K562 (cell line): ENCODE measurements at regions not wholly inside any gene's neighbourhood (a gene's known extent, or its start where the extent isn't known, plus 50 kb on each side); places are given as distances from the start of the nearest gene placed in this dataset.

Experiments
- ATAC-seq: fragments of 200-7000 bp; cut with Tn5 transposase; 3 replicates; pipeline ENCODE4 v1.9.1; 2020; ENCODE audit warnings: moderate library complexity
- BruUV-seq: library from RNA; stranded (reverse); fragments of 400-500 nt; replicated peaks from 2 replicates; lab custom pipeline; 2021; lab: Mats Ljungman, UMichigan
- CTCF ChIA-PET: fragments of 300-600 bp; formaldehyde crosslinking; extraction: SDS; loops from one replicate; lab custom pipeline; 2021; ENCODE audit warnings: low intra/inter-chr PET ratio; lab: Yijun Ruan, JAX
- POLR2A ChIA-PET: fragments of 300-600, 350-650 bp; sonication (Branson Sonifier 250); formaldehyde crosslinking; extraction: SDS; loops from one replicate; lab custom pipeline; 2021; ENCODE audit warnings: antibody characterized with exemption, inconsistent platforms; lab: Yijun Ruan, JAX
- DNase-seq, 4 experiments: peaks; one replicate each; pipeline versions ENCODE4 v3.0.0 to v3.0.0-alpha.2; 2011 to 2018; ENCODE audit warnings: low spot score in 3 of 4, mixed read lengths in 3 of 4; ENCODE audit errors: extremely low read depth in 1 of 4
- FAIRE-seq: peaks from 2 replicates; lab custom pipeline; 2011; peaks lifted over from hg19 to GRCh38; lab: Jason Lieb, UNC
- H2AFZ ChIP-seq: 2 replicates; pipeline ENCODE4 v1.6.0; 2011; ENCODE audit warnings: low read depth, low read length, control low read depth, inconsistent platforms
- H3K27ac ChIP-seq: fragments of 200-600 bp; 3 replicates; pipeline ENCODE4 v1.8.0; 2011; ENCODE audit warnings: low read depth, mild to moderate bottlenecking, control low read depth, inconsistent platforms, low read length, moderate library complexity, mixed read lengths; ENCODE audit errors: extremely low read depth
- H3K27me3 ChIP-seq, 2 experiments: fragments of 300-600 bp in 1 of 2; 2 replicates in 1 of 2; 3 replicates in 1 of 2; pipeline versions ENCODE4 v1.6.0 to v1.8.0; 2011; ENCODE audit warnings: inconsistent platforms in 2 of 2, low read length in 2 of 2, mild to moderate bottlenecking in 1 of 2, mixed read lengths in 1 of 2, moderate library complexity in 1 of 2; ENCODE audit not compliant: control insufficient read depth in 2 of 2, insufficient read depth in 2 of 2
- H3K36me3 ChIP-seq: fragments of 300-600 bp; 3 replicates; pipeline ENCODE4 v1.8.0; 2011; ENCODE audit warnings: mild to moderate bottlenecking, low read length, inconsistent platforms; ENCODE audit not compliant: control insufficient read depth, insufficient read depth
- H3K4me1 ChIP-seq, 2 experiments: fragments of 200-600 bp in 1 of 2; replicated peaks in 1 of 2; 2 replicates in 1 of 2; 3 replicates in 1 of 2; pipeline versions ENCODE4 v1.5.1 to v1.8.0; 2011; ENCODE audit warnings: inconsistent platforms in 2 of 2, low read length in 2 of 2, mild to moderate bottlenecking in 1 of 2, mixed read lengths in 1 of 2, moderate library complexity in 1 of 2; ENCODE audit not compliant: control insufficient read depth in 2 of 2, insufficient read depth in 2 of 2
- H3K4me2 ChIP-seq: 2 replicates; pipeline ENCODE4 v1.6.1; 2011; ENCODE audit warnings: low read length, control low read depth, inconsistent platforms, mixed read lengths; ENCODE audit not compliant: insufficient read depth
- H3K4me3 ChIP-seq: fragments of 200-600 bp; sonication (generic), shearing (Covaris generic); 2 replicates; pipeline ENCODE4 v1.5.1; 2016; ENCODE audit warnings: control low read depth, inconsistent platforms
- H3K79me2 ChIP-seq: fragments of 200-600 bp; 3 replicates; pipeline ENCODE4 v1.8.0; 2011; ENCODE audit warnings: low read length, inconsistent platforms; ENCODE audit not compliant: control insufficient read depth, insufficient read depth
- H3K9ac ChIP-seq, 2 experiments: 2 replicates each; pipeline versions ENCODE4 v1.6.0 to v1.6.1; 2011; ENCODE audit warnings: low read depth in 2 of 2, low read length in 2 of 2, control low read depth in 1 of 2, inconsistent platforms in 1 of 2, mild to moderate bottlenecking in 1 of 2, mixed read lengths in 1 of 2; ENCODE audit not compliant: insufficient read depth in 1 of 2
- H3K9me1 ChIP-seq: one replicate; pipeline ENCODE4 v1.6.0; 2011; ENCODE audit warnings: inconsistent platforms, mild to moderate bottlenecking, low read length, moderate library complexity; ENCODE audit not compliant: control insufficient read depth, insufficient read depth
- H3K9me3 ChIP-seq: replicated peaks from 2 replicates; pipeline ENCODE4 v1.5.1; 2011; ENCODE audit warnings: low read depth, low read length, inconsistent platforms; ENCODE audit not compliant: control insufficient read depth, insufficient read depth
- H4K20me1 ChIP-seq: replicated peaks from 2 replicates; pipeline ENCODE4 v1.6.1; 2011; ENCODE audit warnings: low read length, inconsistent platforms, mixed read lengths; ENCODE audit not compliant: control insufficient read depth, insufficient read depth
- BCLAF1 ChIP-seq, 2 experiments: fragments of 450-650 bp in 1 of 2; IDR thresholded peaks; 2 replicates each; pipeline ENCODE4 v1.6.1; 2011 to 2017; ENCODE audit warnings: low read depth in 2 of 2, antibody characterized with exemption in 1 of 2, borderline replicate concordance in 1 of 2, low read length in 1 of 2, mild to moderate bottlenecking in 1 of 2, mixed read lengths in 1 of 2; ENCODE audit not compliant: control insufficient read depth in 1 of 2
- CGGBP1 ChIP-seq: fragments of 250-450 bp; sonication (Bioruptor Pico); IDR thresholded peaks from 2 replicates; pipeline ENCODE4 v1.9.0; 2021; ENCODE audit warnings: mild to moderate bottlenecking
- DMBX1 ChIP-seq: fragments of 250-450 bp; sonication (Bioruptor Pico); IDR thresholded peaks from 2 replicates; pipeline ENCODE4 v1.8.0; 2022; ENCODE audit warnings: inconsistent platforms, mild to moderate bottlenecking, moderate library complexity, borderline replicate concordance
- ELK1 ChIP-seq: sonication (generic); formaldehyde crosslinking; IDR thresholded peaks from 2 replicates; pipeline ENCODE4 v1.8.1; 2022; ENCODE audit warnings: missing genetic modification reagents
- FOXA1 ChIP-seq: fragments of 450-650 bp; IDR thresholded peaks from 2 replicates; pipeline ENCODE4 v1.6.1; 2016; ENCODE audit warnings: mild to moderate bottlenecking, borderline replicate concordance
- HNRNPUL1 ChIP-seq: fragments of 200-400 bp; formaldehyde crosslinking; IDR thresholded peaks from 2 replicates; pipeline ENCODE4 v1.6.1; 2017; ENCODE audit warnings: low read length
- JUNB ChIP-seq: fragments of 450-650 bp; formaldehyde crosslinking; conservative IDR thresholded peaks from 2 replicates; pipeline ENCODE4 v1.4.0; 2020; ENCODE audit warnings: mild to moderate bottlenecking
- JUND ChIP-seq, 2 experiments: IDR thresholded peaks; 2 replicates in 1 of 2; 3 replicates in 1 of 2; pipeline ENCODE4 v1.6.1; 2011; ENCODE audit warnings: borderline replicate concordance in 2 of 2, low read depth in 2 of 2, low read length in 2 of 2, improper control_type of control experiment in 1 of 2, missing biosample characterization in 1 of 2, missing genetic modification characterization in 1 of 2, missing genetic modification reagents in 1 of 2
- KAT2B ChIP-seq: IDR thresholded peaks from one replicate; pipeline ENCODE4 v1.6.1; 2012; ENCODE audit warnings: low read depth, mild to moderate bottlenecking, control low read depth, inconsistent platforms, low read length, moderate library complexity
- SMARCA5 ChIP-seq: fragments of 450-650 bp; IDR thresholded peaks from 2 replicates; pipeline ENCODE4 v1.6.1; 2016
- ZBED1 ChIP-seq: IDR thresholded peaks from 2 replicates; pipeline ENCODE4 v1.6.1; 2014
- ZNF253 ChIP-seq: fragments of 250-450 bp; sonication (Bioruptor Pico); conservative IDR thresholded peaks from 2 replicates; pipeline ENCODE4 v1.6.1; 2021; ENCODE audit warnings: mild to moderate bottlenecking
- ZNF740 ChIP-seq, 3 experiments: fragments of 200-800 bp in 1 of 3; sonication (Bioruptor generic) in 1 of 3; sonication (generic) in 1 of 3; formaldehyde crosslinking in 1 of 3; IDR thresholded peaks; 2 replicates each; pipeline versions ENCODE4 v1.6.1 to v1.8.0; 2016 to 2022; ENCODE audit warnings: mild to moderate bottlenecking in 2 of 3, missing compliant biosample characterization in 2 of 3, missing genetic modification characterization in 2 of 3, missing genetic modification reagents in 1 of 3
- WGBS: fragments of 100-300 bp; shearing (Covaris generic); methylation state at CpG from one replicate; pipeline ENCODE4 v1.1.6; 2016; ENCODE audit warnings: low coverage, mixed read lengths; ENCODE audit not compliant: insufficient coverage; ENCODE audit errors: missing lambda C conversion rate; 5-methylcytosine and 5-hydroxymethylcytosine counted together
- in situ Hi-C: fragments of 300-500 bp; cut with MboI; formaldehyde crosslinking; loops from 4 replicates; pipeline ENCODE4 v1.15.0; 2018; ENCODE audit warnings: inconsistent platforms, mixed read lengths
- intact Hi-C: fragments of 100-400 bp; cut with micrococcal nuclease; formaldehyde crosslinking; loops from 2 replicates; pipeline ENCODE4 v1.14.2; 2022

GRCh38 chr1:230552880-230553279, 89.4 kb upstream of the COG2 start:
- Histone ChIP-seq H3K4me3 (no peak overlapping the region), H3K9me1 (no peaks in the 10 kb centered on the region), H3K9me3 (no peaks in the 10 kb centered on the region), H3K4me2 (no peak overlapping the region), H3K27me3 (no peaks in the 10 kb centered on the region), H3K27ac (no peak overlapping the region), H4K20me1 (no peaks in the 10 kb centered on the region; the same call in 1 of the 2 replicates), H3K4me1 (no peaks in the 10 kb centered on the region), H3K9ac (no peak overlapping the region), H3K79me2 (no peaks in the 10 kb centered on the region), H3K36me3 (no peaks in the 10 kb centered on the region), H2AFZ (no peak overlapping the region)
- FAIRE-seq (no peak), ATAC-seq (no peak), DNase-seq (no peak)
- intact Hi-C loops (no loop called here), in situ Hi-C loops (no loop called here)
- ChIA-PET CTCF (no interaction called here), POLR2A (interaction anchor here (0.6 kb wide), 1 partner anchor 754 kb away, joined by 3 read pairs; no protein-coding TSS in a partner anchor)
- 0% methylated on average over 2 of the region's 2 CpGs for WGBS
- BruUV-seq, result no TSS peak
- TF ChIP-seq ZBED1, result no peak
- no peak for TF ChIP-seq ZNF253 (CRISPR knock-in tag)
- no peak for TF ChIP-seq ZNF740 (CRISPR knock-in tag; IDR thresholded peaks at IDR 0.05)
- TF ChIP-seq ZNF740 (tag; IDR thresholded peaks at IDR 0.05), result no peak
- TF ChIP-seq HNRNPUL1, result no peak
- TF ChIP-seq SMARCA5, result no peak
- no peak for TF ChIP-seq ELK1 (CRISPR knock-in tag)
- no peak for TF ChIP-seq BCLAF1 (IDR thresholded peaks at IDR 0.05; ENCODE audit: borderline replicate concordance in 1 of 2, control insufficient read depth in 1 of 2, low read depth in 2 of 2, low read length in 1 of 2)
- TF ChIP-seq JUNB, result no peak
- TF ChIP-seq CGGBP1, result no peak
- no peak for TF ChIP-seq KAT2B
- TF ChIP-seq DMBX1, result no peak
- no peak for TF ChIP-seq JUND (IDR thresholded peaks at IDR 0.05; ENCODE audit: borderline replicate concordance, low read depth, low read length)
- no peak for TF ChIP-seq JUND (tag; IDR thresholded peaks at IDR 0.05; ENCODE audit: borderline replicate concordance, low read depth, low read length)
- TF ChIP-seq FOXA1, result no peak
